Prostate gland (tissue), 2 donors: ENCODE measurements at regions not wholly inside any gene's neighbourhood (a gene's known extent, or its start where the extent isn't known, plus 50 kb on each side); places are given as distances from the start of the nearest gene placed in this dataset.

Source experiments
- DNase-seq: peaks from one replicate; pipeline ENCODE4 v3.0.0-alpha.2; 2019; ENCODE audit warnings: low spot score
- H3K27ac ChIP-seq, 2 donors: fragments of 200-600 bp; sonication (generic); 2 replicates each; pipeline ENCODE4 v1.5.1; 2017 to 2019
- H3K27me3 ChIP-seq: fragments of 200-600 bp; sonication (generic); replicated peaks from 2 replicates; pipeline ENCODE4 v1.5.1; 2019; ENCODE audit not compliant: insufficient read depth
- H3K36me3 ChIP-seq, 2 donors: fragments of 200-600 bp; sonication (generic); 1 replicate in 1 of 2; 2 replicates in 1 of 2; pipeline versions ENCODE4 v1.5.1 to v1.8.1; 2017 to 2019
- H3K4me1 ChIP-seq: fragments of 200-600 bp; sonication (generic); replicated peaks from 2 replicates; pipeline ENCODE4 v1.5.1; 2019
- H3K4me3 ChIP-seq, 2 donors: fragments of 200-600 bp; sonication (generic); 2 replicates each; pipeline ENCODE4 v1.5.1; 2017 to 2019
- H3K9me3 ChIP-seq: fragments of 200-600 bp; sonication (generic); 2 replicates; pipeline ENCODE4 v1.5.1; 2017
- CTCF ChIP-seq, 4 experiments: fragments of 200-600 bp in 2 of 4; fragments of 450-650 bp in 2 of 4; sonication (generic) in 2 of 4; IDR thresholded peaks; 1 replicate in 3 of 4; 2 replicates in 1 of 4; pipeline ENCODE4 v1.5.1; 2016 to 2019; ENCODE audit warnings: antibody characterized with exemption in 4 of 4, mild to moderate bottlenecking in 2 of 4, moderate library complexity in 2 of 4
- POLR2A ChIP-seq: fragments of 450-650 bp; IDR thresholded peaks from one replicate; pipeline ENCODE4 v1.6.1; 2016; ENCODE audit warnings: antibody characterized with exemption, mild to moderate bottlenecking
- POLR2AphosphoS5 ChIP-seq: sonication (generic); formaldehyde crosslinking; IDR thresholded peaks from one replicate; pipeline ENCODE4 v1.6.1; 2017; ENCODE audit warnings: antibody characterized with exemption
- WGBS: methylation state at CpG from one replicate; pipeline ENCODE4 v1.1.5; 2018; 5-methylcytosine and 5-hydroxymethylcytosine counted together
- intact Hi-C: fragments of 100-400 bp; cut with DNase I; formaldehyde crosslinking; loops from one replicate; pipeline ENCODE4 v1.14.2; 2022

GRCh38 chr7:50153995-50154394 lies 60.9 kb upstream of the ZPBP start:
- Histone ChIP-seq H3K27me3 (no peaks in the 10 kb centered on the region), H3K9me3 (no peaks in the 10 kb centered on the region), H3K4me1 (no peaks in the 10 kb centered on the region), H3K27ac (no peak overlapping the region), H3K36me3 (no peaks in the 10 kb centered on the region), H3K4me3 (no peak overlapping the region)
- WGBS = 83% methylated on average over 6 of the region's 6 CpGs
- DNase-seq = no peak
- intact Hi-C loops = no loop called here
- TF ChIP-seq POLR2AphosphoS5 (no peak), CTCF (IDR thresholded peaks at IDR 0.05) (no peak), POLR2A (no peak)

- Histone ChIP-seq H3K36me3 (no peaks in the 10 kb centered on the region), H3K27me3 (no peaks in the 10 kb centered on the region), H3K9me3 (no peaks in the 10 kb centered on the region), H3K27ac (no peak overlapping the region), H3K4me3 (no peak overlapping the region), H3K4me1 (no peaks in the 10 kb centered on the region)
- TF ChIP-seq POLR2A (no peak), POLR2AphosphoS5 (no peak), CTCF (IDR thresholded peaks at IDR 0.05) (no peak)
- intact Hi-C loops = no loop called here
- DNase-seq = no peak
Measured at GRCh38 chr7:50153148-50153547, 60.1 kb upstream of the ZPBP start.

- TF ChIP-seq POLR2A (no peak), POLR2AphosphoS5 (no peak), CTCF (IDR thresholded peaks at IDR 0.05) (no peak)
- Histone ChIP-seq H3K27ac (no peak overlapping the region), H3K9me3 (no peaks in the 10 kb centered on the region), H3K27me3 (no peaks in the 10 kb centered on the region), H3K36me3 (no peaks in the 10 kb centered on the region), H3K4me3 (no peak overlapping the region), H3K4me1 (no peaks in the 10 kb centered on the region)
- 78% methylated on average over 8 of the region's 8 CpGs for WGBS
- no peak for DNase-seq
- intact Hi-C loops = no loop called here
Measured at GRCh38 chr7:50152486-50152885, 59.4 kb upstream of the ZPBP start.

DNA sequence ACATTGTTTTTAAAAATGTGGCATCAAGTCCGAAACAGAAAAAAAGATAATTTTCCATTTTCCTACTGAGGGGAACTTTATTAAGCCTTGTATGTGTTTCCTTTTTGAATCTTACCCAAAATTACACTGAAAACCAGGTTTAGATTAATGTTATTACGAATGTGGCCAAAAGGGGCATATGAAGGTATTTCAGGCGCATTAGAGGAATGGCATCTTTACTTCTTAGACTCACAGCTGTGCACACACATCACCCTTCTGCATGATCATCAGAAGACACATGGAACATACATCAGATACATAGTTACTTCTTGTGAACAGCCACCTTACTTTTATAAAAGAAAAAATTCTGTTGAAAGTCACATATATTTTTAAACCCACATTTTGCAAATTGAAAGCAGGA lies 58.6 kb upstream of the ZPBP start:
- H3K4me1 ChIP-seq = no peaks in the 10 kb centered on the region
- H3K27ac ChIP-seq = no peak overlapping the region
- WGBS = 52% methylated on average over 3 of the region's 3 CpGs
- H3K9me3 ChIP-seq = no peaks in the 10 kb centered on the region
- no peak for DNase-seq
- intact Hi-C loops = no loop called here
- no peaks in the 10 kb centered on the region for H3K27me3 ChIP-seq
- no peak overlapping the region for H3K4me3 ChIP-seq
- H3K36me3 ChIP-seq = no peaks in the 10 kb centered on the region
- TF ChIP-seq POLR2A (no peak), CTCF (IDR thresholded peaks at IDR 0.05) (no peak), POLR2AphosphoS5 (no peak)

DNA sequence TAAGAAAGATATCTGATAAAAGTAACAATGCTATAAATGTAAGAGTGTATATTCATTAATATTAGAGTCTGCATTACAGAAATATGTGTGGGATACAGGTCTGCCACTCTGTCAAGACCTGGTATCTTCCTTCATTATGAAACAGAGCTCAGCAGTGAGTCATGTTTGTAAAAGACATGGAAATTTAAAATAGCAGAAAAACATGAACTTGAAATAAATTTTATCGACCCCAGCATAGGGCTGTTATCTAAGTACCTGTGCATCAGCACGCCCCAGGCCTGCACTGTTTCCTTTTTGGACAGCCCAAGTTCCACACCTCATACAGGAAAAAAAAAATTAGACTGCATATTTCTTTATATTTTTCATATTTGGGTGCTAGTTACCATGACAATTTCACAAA lies 58.0 kb upstream of the ZPBP start:
- TF ChIP-seq CTCF (IDR thresholded peaks at IDR 0.05) = no peak
- no peak for TF ChIP-seq POLR2AphosphoS5
- TF ChIP-seq POLR2A = no peak
- DNase-seq = no peak
- no peak overlapping the region for H3K4me3 ChIP-seq
- no peak overlapping the region for H3K27ac ChIP-seq
- intact Hi-C loops = no loop called here
- no peaks in the 10 kb centered on the region for H3K36me3 ChIP-seq
- no peaks in the 10 kb centered on the region for H3K27me3 ChIP-seq
- no peaks in the 10 kb centered on the region for H3K9me3 ChIP-seq
- 77% methylated on average over 2 of the region's 2 CpGs for WGBS
- no peaks in the 10 kb centered on the region for H3K4me1 ChIP-seq
